H1 (cell line): ENCODE measurements at regions not wholly inside any gene's neighbourhood (a gene's known extent, or its start where the extent isn't known, plus 50 kb on each side); places are given as distances from the start of the nearest gene placed in this dataset.
"Not testable (repeated sequence)": the region's sequence is repeated elsewhere in the genome, so short reads cannot be mapped to it uniquely, and the experiment has no call there.

ENCODE experiments used
- CTCF ChIA-PET: fragments of 300-600 bp; sonication (Branson Sonifier 250); formaldehyde crosslinking; loops from one replicate; lab custom pipeline; 2021; ENCODE audit not compliant: partially characterized antibody; lab: Charles Lee
- POLR2A ChIA-PET: fragments of 300-600 bp; sonication (Branson Sonifier 250); formaldehyde crosslinking; loops from one replicate; lab custom pipeline; 2021; ENCODE audit warnings: inconsistent platforms; ENCODE audit not compliant: partially characterized antibody; lab: Charles Lee
- DNase-seq, 2 experiments: peaks; one replicate each; pipeline versions ENCODE4 v3.0.0 to v3.0.0-alpha.2; 2010 to 2022; ENCODE audit warnings: low spot score in 2 of 2, low read depth in 1 of 2, mixed read lengths in 1 of 2
- FAIRE-seq: peaks from 2 replicates; lab custom pipeline; 2011; peaks lifted over from hg19 to GRCh38; lab: Jason Lieb, UNC
- H2AFZ ChIP-seq: 2 replicates; pipeline ENCODE4 v1.8.1; 2012; ENCODE audit warnings: low read length, inconsistent platforms
- H2AK5ac ChIP-seq: 2 replicates; pipeline ENCODE4 v1.6.1; 2013; ENCODE audit warnings: low read depth, low read length
- H2BK120ac ChIP-seq: replicated peaks from 2 replicates; pipeline ENCODE3; 2013; ENCODE audit warnings: low read depth, low read length, inconsistent platforms
- H2BK12ac ChIP-seq: 2 replicates; pipeline ENCODE4 v1.6.1; 2013; ENCODE audit warnings: low read depth, low read length
- H2BK15ac ChIP-seq: 2 replicates; pipeline ENCODE4 v1.6.1; 2013; ENCODE audit warnings: low read length
- H2BK20ac ChIP-seq: 2 replicates; pipeline ENCODE4 v1.6.1; 2013; ENCODE audit warnings: low read length
- H2BK5ac ChIP-seq: 2 replicates; pipeline ENCODE4 v1.6.1; 2013; ENCODE audit warnings: low read depth, low read length
- H3K14ac ChIP-seq: 2 replicates; pipeline ENCODE4 v1.6.1; 2013; ENCODE audit warnings: inconsistent platforms; ENCODE audit not compliant: insufficient read length
- H3K18ac ChIP-seq: 2 replicates; pipeline ENCODE4 v1.6.1; 2013; ENCODE audit warnings: low read length; ENCODE audit errors: extremely low read depth
- H3K23ac ChIP-seq: 2 replicates; pipeline ENCODE4 v1.6.1; 2013; ENCODE audit warnings: inconsistent platforms; ENCODE audit not compliant: insufficient read length
- H3K23me2 ChIP-seq: 2 replicates; pipeline ENCODE4 v1.6.1; 2013; ENCODE audit warnings: low read depth, low read length
- H3K27ac ChIP-seq: 2 replicates; pipeline ENCODE4 v1.6.1; 2011; ENCODE audit warnings: low read depth, low read length, inconsistent platforms
- H3K27me3 ChIP-seq, 4 experiments: replicated peaks in 1 of 4; 1 replicate in 1 of 4; 2 replicates in 3 of 4; pipeline versions ENCODE4 v1.6.1 to v1.8.1; 2011 to 2013; ENCODE audit warnings: low read length in 3 of 4, mild to moderate bottlenecking in 3 of 4, inconsistent platforms in 2 of 4, mixed read lengths in 2 of 4, moderate library complexity in 1 of 4; ENCODE audit not compliant: control insufficient read depth in 3 of 4, insufficient read depth in 3 of 4; ENCODE audit errors: extremely low read depth in 1 of 4
- H3K36me3 ChIP-seq, 4 experiments: 2 replicates each; pipeline versions ENCODE4 v1.6.1 to v1.8.1; 2011 to 2013; ENCODE audit warnings: mild to moderate bottlenecking in 4 of 4, low read length in 3 of 4, moderate library complexity in 2 of 4, control low read depth in 1 of 4, inconsistent platforms in 1 of 4; ENCODE audit not compliant: insufficient read depth in 4 of 4, control insufficient read depth in 2 of 4
- H3K4ac ChIP-seq: replicated peaks from 2 replicates; pipeline ENCODE3; 2013; ENCODE audit warnings: low read length, low read depth, mixed read lengths, inconsistent platforms; ENCODE audit not compliant: insufficient read length
- H3K4me1 ChIP-seq, 4 experiments: replicated peaks in 1 of 4; 1 replicate in 1 of 4; 2 replicates in 3 of 4; pipeline versions ENCODE4 v1.6.1 to v1.8.1; 2011 to 2013; ENCODE audit warnings: low read length in 3 of 4, inconsistent platforms in 2 of 4, mixed read lengths in 1 of 4; ENCODE audit not compliant: insufficient read depth in 4 of 4, control insufficient read depth in 3 of 4
- H3K4me2 ChIP-seq, 2 experiments: 2 replicates each; pipeline versions ENCODE4 v1.6.1 to v1.8.1; 2011 to 2013; ENCODE audit warnings: low read depth in 2 of 2, low read length in 2 of 2, control low read depth in 1 of 2, inconsistent platforms in 1 of 2, mild to moderate bottlenecking in 1 of 2; ENCODE audit not compliant: insufficient read depth in 1 of 2
- H3K4me3 ChIP-seq, 4 experiments: fragments of 200-600, 300-600 bp in 1 of 4; sonication (generic), shearing (Covaris generic), sonication (Bioruptor Twin) in 1 of 4; 2 replicates each; pipeline versions ENCODE4 v1.5.1 to v1.8.1; 2011 to 2016; ENCODE audit warnings: low read length in 4 of 4, low read depth in 3 of 4, control low read depth in 2 of 4, inconsistent platforms in 2 of 4, mild to moderate bottlenecking in 2 of 4, mixed read lengths in 1 of 4, moderate library complexity in 1 of 4; ENCODE audit not compliant: insufficient read depth in 2 of 4; ENCODE audit errors: extremely low read depth in 1 of 4
- H3K56ac ChIP-seq: replicated peaks from 2 replicates; pipeline ENCODE3; 2013; ENCODE audit warnings: low read depth, mild to moderate bottlenecking, mixed read lengths, low read length, inconsistent platforms; ENCODE audit not compliant: insufficient read length
- H3K79me1 ChIP-seq: 2 replicates; pipeline ENCODE4 v1.6.1; 2013; ENCODE audit warnings: low read depth, low read length, control low read depth
- H3K79me2 ChIP-seq, 2 experiments: 2 replicates each; pipeline versions ENCODE4 v1.6.1 to v1.8.1; 2012 to 2013; ENCODE audit warnings: low read length in 2 of 2, mild to moderate bottlenecking in 2 of 2, inconsistent platforms in 1 of 2; ENCODE audit not compliant: insufficient read depth in 2 of 2, control insufficient read depth in 1 of 2
- H3K9ac ChIP-seq, 4 experiments: replicated peaks in 1 of 4; 1 replicate in 1 of 4; 2 replicates in 3 of 4; pipeline versions ENCODE4 v1.6.1 to v1.8.1; 2011 to 2013; ENCODE audit warnings: low read depth in 3 of 4, low read length in 3 of 4, control low read depth in 2 of 4, mild to moderate bottlenecking in 2 of 4, moderate library complexity in 2 of 4, inconsistent platforms in 1 of 4; ENCODE audit errors: extremely low read depth in 1 of 4
- H3K9me3 ChIP-seq, 2 experiments: 2 replicates each; pipeline versions ENCODE4 v1.6.1 to v1.8.1; 2012 to 2013; ENCODE audit warnings: mild to moderate bottlenecking in 2 of 2, moderate library complexity in 2 of 2, control low read depth in 1 of 2, inconsistent platforms in 1 of 2, low read depth in 1 of 2, low read length in 1 of 2, mixed read lengths in 1 of 2; ENCODE audit not compliant: insufficient read depth in 2 of 2
- H4K20me1 ChIP-seq, 2 experiments: replicated peaks in 1 of 2; 2 replicates each; pipeline versions ENCODE3 to v1.8.1; 2011 to 2013; ENCODE audit warnings: inconsistent platforms in 2 of 2, low read length in 2 of 2, mild to moderate bottlenecking in 1 of 2; ENCODE audit not compliant: insufficient read depth in 2 of 2, control insufficient read depth in 1 of 2
- H4K5ac ChIP-seq: 2 replicates; pipeline ENCODE4 v1.6.1; 2013; ENCODE audit warnings: low read length, low read depth, mixed read lengths, inconsistent platforms; ENCODE audit not compliant: insufficient read length
- H4K8ac ChIP-seq: 2 replicates; pipeline ENCODE4 v1.8.0; 2013; ENCODE audit warnings: mild to moderate bottlenecking, moderate library complexity, low read length, inconsistent platforms; ENCODE audit not compliant: insufficient read depth; ENCODE audit errors: extremely low read depth
- H4K91ac ChIP-seq: replicated peaks from 2 replicates; pipeline ENCODE3; 2013; ENCODE audit warnings: low read length, mixed read lengths, inconsistent platforms; ENCODE audit not compliant: insufficient read length
- JUN ChIP-seq: IDR thresholded peaks from 2 replicates; pipeline ENCODE4 v1.6.1; 2011; ENCODE audit warnings: low read depth, mild to moderate bottlenecking, improper control_type of control experiment, low read length
- WGBS, 2 experiments: shearing (Covaris generic) in 1 of 2; methylation state at CpG; one replicate each; pipeline versions ENCODE4 v1.1.6 to v1.1.7; 2013 to 2015; ENCODE audit warnings: low lambda C conversion rate in 2 of 2, mixed read lengths in 2 of 2, inconsistent platforms in 1 of 2, low coverage in 1 of 2, missing lambda C conversion rate in 1 of 2; ENCODE audit not compliant: insufficient replicate concordance in 2 of 2, insufficient coverage in 1 of 2, insufficient read length in 1 of 2; ENCODE audit errors: extremely low coverage in 1 of 2, missing lambda C conversion rate in 1 of 2; 5-methylcytosine and 5-hydroxymethylcytosine counted together

DNA sequence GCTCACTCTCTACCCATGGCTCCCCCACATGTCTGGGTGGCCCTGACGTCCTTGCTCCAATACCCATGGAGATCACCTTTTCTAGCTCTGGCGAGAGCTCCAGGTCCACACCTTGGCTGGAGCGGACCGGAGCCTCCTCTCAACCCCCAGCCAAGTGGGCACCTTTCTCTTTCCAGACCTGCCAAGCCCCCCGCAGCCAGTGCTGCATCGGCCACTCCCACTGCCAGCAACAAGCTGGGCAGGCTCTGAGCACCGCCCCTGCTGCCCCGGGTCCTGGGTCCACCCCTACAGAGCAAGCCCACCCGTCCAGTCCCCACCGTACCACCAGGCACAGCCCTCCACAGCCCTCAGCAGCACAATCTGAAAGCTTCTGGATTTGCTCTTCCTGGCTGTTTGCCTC lies 98.2 kb upstream of the C14orf180 start (continued):
- no peak for TF ChIP-seq JUN
- TF ChIP-seq, all 59 proteins: peak for 0

DNA sequence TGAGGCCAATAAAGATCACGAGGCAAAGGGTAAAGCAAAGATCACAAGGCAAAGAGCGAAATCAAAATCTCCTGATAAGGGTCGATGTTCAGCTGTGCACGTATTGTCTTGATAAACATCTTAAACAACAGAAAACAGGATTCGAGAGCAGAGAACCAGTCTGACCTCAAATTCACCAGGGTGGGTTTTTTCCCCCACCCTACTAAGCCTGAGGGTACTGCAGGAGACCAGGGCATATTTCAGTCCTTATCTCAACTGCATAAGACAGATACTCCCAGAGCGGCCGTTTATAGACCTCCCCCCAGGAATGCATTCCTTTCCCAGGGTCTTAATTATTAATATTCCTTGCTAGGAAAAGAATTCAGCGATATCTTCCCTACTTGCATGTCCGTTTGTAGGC lies 97.5 kb upstream of the C14orf180 start:
- H3K23me2 ChIP-seq, H4K5ac ChIP-seq, H2AFZ ChIP-seq, H3K27ac ChIP-seq, H3K56ac ChIP-seq, H2BK5ac ChIP-seq, H2BK15ac ChIP-seq, H3K23ac ChIP-seq, H3K27me3 ChIP-seq, H2BK12ac ChIP-seq, H3K79me1 ChIP-seq, H3K4ac ChIP-seq, H3K4me1 ChIP-seq, H2AK5ac ChIP-seq, H3K4me2 ChIP-seq, H4K8ac ChIP-seq, H3K79me2 ChIP-seq, H2BK120ac ChIP-seq, FAIRE-seq, H3K18ac ChIP-seq, H3K14ac ChIP-seq, POLR2A ChIA-PET, H4K20me1 ChIP-seq, CTCF ChIA-PET, H3K4me3 ChIP-seq, H2BK20ac ChIP-seq, H4K91ac ChIP-seq, H3K36me3 ChIP-seq, H3K9ac ChIP-seq: not testable (repeated sequence)
- peaks cover 15 to 16% of the 10 kb centered on the region in 2 experiments for H3K9me3 ChIP-seq
- WGBS, 2 experiments = 91% methylated on average over 7 of the region's 9 CpGs; no CpG with 5 or more reads in 1 of the 2 experiments
- peak in 1 of 2 experiments; percentile 8 for DNase-seq
